Peyer's patch (tissue), 4 donors: ENCODE measurements at regions not wholly inside any gene's neighbourhood (a gene's known extent, or its start where the extent isn't known, plus 50 kb on each side); places are given as distances from the start of the nearest gene placed in this dataset.

Experiments
- DNase-seq, 3 donors: peaks; one replicate each; pipeline ENCODE4 v3.0.0-alpha.2; 2017 to 2019
- H3K27ac ChIP-seq, 4 donors: fragments of 200-600 bp; sonication (generic); one replicate each; pipeline ENCODE4 v1.5.1; 2016 to 2019
- H3K27me3 ChIP-seq, 2 donors: fragments of 200-600 bp; sonication (generic); one replicate each; pipeline ENCODE4 v1.5.1; 2019
- H3K36me3 ChIP-seq, 3 donors: fragments of 200-600 bp; sonication (generic); one replicate each; pipeline ENCODE4 v1.5.1; 2016 to 2019
- H3K4me1 ChIP-seq, 4 donors: fragments of 200-600 bp; sonication (generic); one replicate each; pipeline ENCODE4 v1.5.1; 2016 to 2019
- H3K4me3 ChIP-seq, 4 donors: fragments of 200-600 bp; sonication (generic); 1 replicate in 3 of 4; 2 replicates in 1 of 4; pipeline ENCODE4 v1.5.1; 2016 to 2019; ENCODE audit warnings: mild to moderate bottlenecking in 1 of 4
- H3K9me3 ChIP-seq, 4 donors: fragments of 200-600 bp; sonication (generic); one replicate each; pipeline ENCODE4 v1.5.1; 2016 to 2019; ENCODE audit warnings: mild to moderate bottlenecking in 1 of 4
- POLR2A ChIP-seq, 2 donors: fragments of 450-650 bp; IDR thresholded peaks; one replicate each; pipeline ENCODE4 v1.5.1; 2017; ENCODE audit warnings: antibody characterized with exemption in 2 of 2, mild to moderate bottlenecking in 2 of 2, moderate library complexity in 2 of 2
- TF ChIP-seq, protein P1 (sequence below), 6 experiments: fragments of 450-650 bp in 4 of 6; fragments of 200-600 bp in 2 of 6; sonication (generic) in 1 of 6; IDR thresholded peaks; one replicate each; pipeline ENCODE4 v1.5.1; 2017 to 2019; ENCODE audit warnings: antibody characterized with exemption in 6 of 6, mild to moderate bottlenecking in 3 of 6, moderate library complexity in 1 of 6

DNA sequence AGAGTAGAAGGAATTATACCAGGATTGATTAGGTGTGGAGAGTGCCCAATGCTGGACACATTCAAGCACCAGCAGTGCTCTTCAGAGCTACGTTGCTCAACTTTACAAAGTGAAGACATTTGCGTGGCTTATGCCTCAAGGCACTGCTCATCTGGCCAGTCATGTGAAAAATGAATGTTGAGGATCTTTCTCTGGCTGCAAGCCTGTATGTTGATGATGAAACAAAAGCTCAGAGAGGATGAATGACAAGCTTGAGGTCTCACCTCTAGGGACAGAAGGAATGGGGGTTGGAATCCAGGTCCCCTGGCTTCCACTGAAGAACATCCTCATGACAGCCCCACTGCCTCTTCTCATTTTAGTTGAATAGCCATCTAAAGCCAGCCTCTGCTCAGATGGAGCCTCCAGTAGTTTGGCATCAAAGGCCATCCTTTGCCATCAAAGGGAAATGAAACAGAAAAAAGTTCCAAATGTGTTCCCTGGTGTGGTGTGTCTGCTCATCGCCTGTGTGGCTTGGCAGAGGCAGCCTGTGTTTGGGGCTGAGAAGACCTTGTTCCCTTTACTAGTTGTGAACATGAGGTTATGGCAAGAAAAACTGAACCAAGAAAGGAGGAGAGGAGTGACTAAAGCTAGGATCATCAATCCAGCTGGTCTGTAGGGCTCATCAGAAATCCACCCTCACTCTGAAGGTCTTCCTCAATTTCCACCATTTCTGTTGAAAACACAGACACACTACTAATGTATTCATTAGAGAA is 114.0 kb upstream of the KL start:
- no peaks in the 10 kb centered on the region for H3K4me1 ChIP-seq
- TF ChIP-seq, protein P1, sequence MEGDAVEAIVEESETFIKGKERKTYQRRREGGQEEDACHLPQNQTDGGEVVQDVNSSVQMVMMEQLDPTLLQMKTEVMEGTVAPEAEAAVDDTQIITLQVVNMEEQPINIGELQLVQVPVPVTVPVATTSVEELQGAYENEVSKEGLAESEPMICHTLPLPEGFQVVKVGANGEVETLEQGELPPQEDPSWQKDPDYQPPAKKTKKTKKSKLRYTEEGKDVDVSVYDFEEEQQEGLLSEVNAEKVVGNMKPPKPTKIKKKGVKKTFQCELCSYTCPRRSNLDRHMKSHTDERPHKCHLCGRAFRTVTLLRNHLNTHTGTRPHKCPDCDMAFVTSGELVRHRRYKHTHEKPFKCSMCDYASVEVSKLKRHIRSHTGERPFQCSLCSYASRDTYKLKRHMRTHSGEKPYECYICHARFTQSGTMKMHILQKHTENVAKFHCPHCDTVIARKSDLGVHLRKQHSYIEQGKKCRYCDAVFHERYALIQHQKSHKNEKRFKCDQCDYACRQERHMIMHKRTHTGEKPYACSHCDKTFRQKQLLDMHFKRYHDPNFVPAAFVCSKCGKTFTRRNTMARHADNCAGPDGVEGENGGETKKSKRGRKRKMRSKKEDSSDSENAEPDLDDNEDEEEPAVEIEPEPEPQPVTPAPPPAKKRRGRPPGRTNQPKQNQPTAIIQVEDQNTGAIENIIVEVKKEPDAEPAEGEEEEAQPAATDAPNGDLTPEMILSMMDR (IDR thresholded peaks at IDR 0.05) = no peak
- TF ChIP-seq POLR2A (IDR thresholded peaks at IDR 0.05) = no peak
- H3K36me3 ChIP-seq = no peaks in the 10 kb centered on the region
- H3K4me3 ChIP-seq = no peak overlapping the region
- H3K27me3 ChIP-seq = no peaks in the 10 kb centered on the region
- H3K27ac ChIP-seq = peak overlapping the region in 2 of 4 donors; percentile 19 to 30
- DNase-seq = no peak
- no peaks in the 10 kb centered on the region for H3K9me3 ChIP-seq

DNA sequence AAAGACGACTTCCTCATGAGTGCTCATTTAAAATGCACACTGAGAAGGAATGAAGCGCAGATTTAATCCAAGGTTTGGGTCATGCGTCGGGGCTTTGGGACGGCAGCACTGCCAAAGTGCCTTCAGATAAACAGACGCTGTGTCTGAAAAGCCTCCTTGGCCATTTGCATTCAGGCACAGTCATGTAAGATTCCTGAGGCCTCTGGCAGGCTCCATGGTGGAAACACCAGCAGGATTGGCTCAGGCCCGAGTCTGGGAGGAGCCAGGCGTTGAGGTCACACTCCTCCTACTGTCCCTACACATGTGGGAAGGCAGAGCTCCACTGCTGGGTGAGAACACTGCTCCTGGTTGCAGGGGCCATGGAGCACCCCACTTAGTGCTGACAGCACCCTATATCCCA is 113.3 kb upstream of the KL start:
- Histone ChIP-seq H3K27me3 (no peaks in the 10 kb centered on the region), H3K4me1 (no peaks in the 10 kb centered on the region), H3K4me3 (no peak overlapping the region), H3K27ac (peak overlapping the region in 1 of 4 donors; percentile 19), H3K36me3 (no peaks in the 10 kb centered on the region), H3K9me3 (no peaks in the 10 kb centered on the region)
- TF ChIP-seq, protein P1 (IDR thresholded peaks at IDR 0.05) = no peak
- no peak for TF ChIP-seq POLR2A (IDR thresholded peaks at IDR 0.05)
- peak in 1 of 3 donors; percentile 57 for DNase-seq

DNA sequence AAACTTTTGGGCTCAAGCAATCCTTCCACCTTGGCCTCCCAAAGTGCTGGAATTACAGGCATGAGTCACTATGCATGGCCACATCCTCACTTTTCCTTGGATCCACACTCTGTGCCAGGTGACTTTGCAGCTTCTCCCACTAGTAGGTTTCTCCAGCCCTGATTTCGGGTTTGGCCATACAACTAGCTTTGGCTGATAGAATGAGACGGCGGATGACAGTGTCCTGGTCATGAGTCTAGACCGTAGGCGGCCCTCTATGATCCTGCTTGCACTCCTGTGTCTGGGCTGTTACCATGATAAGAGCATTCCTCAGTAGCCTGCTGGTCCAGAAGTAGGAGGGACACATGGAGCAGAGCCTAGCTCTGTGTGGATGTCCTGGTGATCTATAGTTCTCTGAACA is 112.5 kb upstream of the KL start:
- Histone ChIP-seq H3K36me3 (no peaks in the 10 kb centered on the region), H3K9me3 (no peaks in the 10 kb centered on the region), H3K27ac (no peak overlapping the region), H3K4me3 (no peak overlapping the region), H3K4me1 (no peaks in the 10 kb centered on the region), H3K27me3 (no peaks in the 10 kb centered on the region)
- TF ChIP-seq, protein P1 (IDR thresholded peaks at IDR 0.05) = no peak
- TF ChIP-seq POLR2A (IDR thresholded peaks at IDR 0.05) = no peak
- no peak for DNase-seq

DNA sequence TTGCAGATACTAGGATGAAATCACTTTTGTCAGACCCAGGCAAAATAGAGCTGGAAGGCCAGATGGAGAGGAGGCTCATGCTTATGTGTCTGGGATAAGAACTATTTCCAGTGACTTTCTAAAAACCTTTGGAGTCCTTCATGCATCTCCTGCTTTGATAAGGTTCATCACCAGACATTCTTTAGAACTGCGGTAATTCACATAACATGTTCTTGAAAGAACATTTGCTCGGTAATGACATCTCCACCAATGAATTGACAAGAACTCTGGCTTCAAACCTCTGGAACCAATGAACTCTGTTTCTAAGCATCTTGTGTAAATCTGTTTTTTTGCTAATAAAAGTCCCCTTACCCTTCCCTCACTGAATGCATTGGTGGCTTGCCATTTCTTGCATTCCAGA is 112.0 kb upstream of the KL start:
- Histone ChIP-seq H3K4me1 (no peaks in the 10 kb centered on the region), H3K27ac (no peak overlapping the region), H3K27me3 (no peaks in the 10 kb centered on the region), H3K4me3 (no peak overlapping the region), H3K36me3 (no peaks in the 10 kb centered on the region), H3K9me3 (no peaks in the 10 kb centered on the region)
- DNase-seq = no peak
- TF ChIP-seq, protein P1 (IDR thresholded peaks at IDR 0.05) = no peak
- no peak for TF ChIP-seq POLR2A (IDR thresholded peaks at IDR 0.05)

DNA sequence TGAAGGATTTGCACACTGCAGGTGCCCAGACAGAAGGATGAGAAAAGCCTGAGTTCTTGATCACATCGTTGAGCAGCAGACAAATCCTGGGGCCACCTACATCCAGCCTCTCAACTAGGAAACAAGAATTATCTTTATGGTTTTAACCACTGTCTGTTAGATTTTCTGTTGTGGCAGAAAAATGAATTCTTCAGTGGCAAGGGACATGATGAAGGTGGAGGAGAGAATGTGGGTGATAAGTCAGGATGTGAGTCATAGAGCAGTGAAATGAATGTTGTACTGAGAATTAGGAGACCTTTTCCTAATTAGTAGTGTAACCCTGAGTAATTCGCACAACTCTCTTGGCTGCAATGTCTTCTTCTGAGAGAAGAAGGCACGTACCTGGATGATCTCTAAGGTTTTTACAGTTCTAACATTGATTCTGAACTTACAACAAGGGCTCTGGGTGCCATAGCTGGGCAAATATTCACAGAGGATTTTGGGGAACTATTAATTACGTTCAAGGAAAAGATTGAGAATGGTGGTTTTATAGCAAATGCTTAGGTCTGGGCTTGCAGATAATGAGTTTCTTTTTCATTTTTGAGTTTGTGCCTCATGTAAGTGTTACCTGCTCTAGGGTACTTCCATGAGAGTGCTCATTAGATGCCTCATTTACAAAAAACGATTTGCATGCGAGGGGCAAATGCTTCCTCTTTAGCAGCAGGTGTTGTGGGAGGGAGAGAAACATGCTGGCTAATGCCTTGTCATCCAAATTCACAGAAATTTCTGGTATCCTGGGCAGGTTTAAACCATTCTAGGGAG is 111.0 kb upstream of the KL start:
- H3K27ac ChIP-seq = no peak overlapping the region
- no peak for DNase-seq
- no peaks in the 10 kb centered on the region for H3K9me3 ChIP-seq
- H3K4me3 ChIP-seq = no peak overlapping the region
- H3K4me1 ChIP-seq = no peaks in the 10 kb centered on the region
- no peaks in the 10 kb centered on the region for H3K36me3 ChIP-seq
- no peaks in the 10 kb centered on the region for H3K27me3 ChIP-seq
- no peak for TF ChIP-seq POLR2A (IDR thresholded peaks at IDR 0.05)
- TF ChIP-seq, protein P1 (IDR thresholded peaks at IDR 0.05) = no peak
